ENCODE measurements at regions not wholly inside any gene's neighbourhood (a gene's known extent, or its start where the extent isn't known, plus 50 kb on each side); places are given as distances from the start of the nearest gene placed in this dataset.

- H3K9me3 ChIP-seq (ENCODE audit: low read depth, low read length) = no peaks in the 10 kb centered on the region
- H3K36me3 ChIP-seq (ENCODE audit: insufficient read depth, low read length) = no peaks in the 10 kb centered on the region
- DNase-seq (ENCODE audit: insufficient read length, low spot score, missing footprints) = no peak
- H3K79me2 ChIP-seq (ENCODE audit: insufficient read depth, low read length) = no peaks in the 10 kb centered on the region
- no peak overlapping the region for H3K4me2 ChIP-seq (ENCODE audit: insufficient read depth, low read length)
- H2AFZ ChIP-seq (ENCODE audit: low read length) = no peak overlapping the region
- no peaks in the 10 kb centered on the region for H3K27me3 ChIP-seq (ENCODE audit: insufficient read depth, low read length)
- no peaks in the 10 kb centered on the region for H4K20me1 ChIP-seq (ENCODE audit: insufficient read depth, low read length)
- H3K4me3 ChIP-seq (ENCODE audit: insufficient read depth, low read length) = no peak overlapping the region
- no peak overlapping the region for H3K27ac ChIP-seq (ENCODE audit: low read depth, low read length)
- H3K4me1 ChIP-seq (ENCODE audit: insufficient read depth, low read length) = peaks cover 22% of the 10 kb centered on the region
- TF ChIP-seq, protein P1, sequence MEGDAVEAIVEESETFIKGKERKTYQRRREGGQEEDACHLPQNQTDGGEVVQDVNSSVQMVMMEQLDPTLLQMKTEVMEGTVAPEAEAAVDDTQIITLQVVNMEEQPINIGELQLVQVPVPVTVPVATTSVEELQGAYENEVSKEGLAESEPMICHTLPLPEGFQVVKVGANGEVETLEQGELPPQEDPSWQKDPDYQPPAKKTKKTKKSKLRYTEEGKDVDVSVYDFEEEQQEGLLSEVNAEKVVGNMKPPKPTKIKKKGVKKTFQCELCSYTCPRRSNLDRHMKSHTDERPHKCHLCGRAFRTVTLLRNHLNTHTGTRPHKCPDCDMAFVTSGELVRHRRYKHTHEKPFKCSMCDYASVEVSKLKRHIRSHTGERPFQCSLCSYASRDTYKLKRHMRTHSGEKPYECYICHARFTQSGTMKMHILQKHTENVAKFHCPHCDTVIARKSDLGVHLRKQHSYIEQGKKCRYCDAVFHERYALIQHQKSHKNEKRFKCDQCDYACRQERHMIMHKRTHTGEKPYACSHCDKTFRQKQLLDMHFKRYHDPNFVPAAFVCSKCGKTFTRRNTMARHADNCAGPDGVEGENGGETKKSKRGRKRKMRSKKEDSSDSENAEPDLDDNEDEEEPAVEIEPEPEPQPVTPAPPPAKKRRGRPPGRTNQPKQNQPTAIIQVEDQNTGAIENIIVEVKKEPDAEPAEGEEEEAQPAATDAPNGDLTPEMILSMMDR (IDR thresholded peaks at IDR 0.05; ENCODE audit: extremely low read depth, low read depth, low read length) = no peak
Measured at GRCh38 chr6:14470101-14470500, 352.5 kb downstream of the CD83 start.

DNA sequence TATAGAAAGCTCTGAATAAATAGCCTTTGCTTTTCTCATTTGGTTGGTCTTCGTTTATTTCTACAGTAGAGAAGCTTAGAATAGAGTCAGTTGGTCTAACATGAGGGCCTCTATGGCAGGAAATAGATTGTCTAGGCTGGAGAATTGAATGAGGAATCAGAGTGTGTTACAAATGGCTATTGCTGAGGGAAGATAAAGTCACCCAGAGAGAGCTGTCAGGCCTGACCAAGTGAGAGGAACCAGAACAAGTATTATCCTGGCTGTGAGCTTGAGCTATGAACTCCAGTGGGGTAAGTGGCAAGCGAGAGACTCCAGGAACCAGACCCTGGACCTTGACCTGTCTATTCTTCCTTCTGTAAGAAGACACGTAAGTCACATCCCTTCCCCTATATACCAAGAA is 353.1 kb downstream of the CD83 start:
- Histone ChIP-seq H3K36me3 (ENCODE audit: insufficient read depth, low read length) (no peaks in the 10 kb centered on the region), H3K9me3 (ENCODE audit: low read depth, low read length) (no peaks in the 10 kb centered on the region), H4K20me1 (ENCODE audit: insufficient read depth, low read length) (no peaks in the 10 kb centered on the region), H3K4me3 (ENCODE audit: insufficient read depth, low read length) (no peak overlapping the region), H3K27me3 (ENCODE audit: insufficient read depth, low read length) (no peaks in the 10 kb centered on the region), H3K27ac (ENCODE audit: low read depth, low read length) (no peak overlapping the region), H3K79me2 (ENCODE audit: insufficient read depth, low read length) (no peaks in the 10 kb centered on the region), H2AFZ (ENCODE audit: low read length) (no peak overlapping the region), H3K4me2 (ENCODE audit: insufficient read depth, low read length) (no peak overlapping the region), H3K4me1 (ENCODE audit: insufficient read depth, low read length) (peaks cover 22% of the 10 kb centered on the region)
- DNase-seq (ENCODE audit: insufficient read length, low spot score, missing footprints) = no peak
- TF ChIP-seq, protein P1 (IDR thresholded peaks at IDR 0.05; ENCODE audit: extremely low read depth, low read depth, low read length) = no peak

DNA sequence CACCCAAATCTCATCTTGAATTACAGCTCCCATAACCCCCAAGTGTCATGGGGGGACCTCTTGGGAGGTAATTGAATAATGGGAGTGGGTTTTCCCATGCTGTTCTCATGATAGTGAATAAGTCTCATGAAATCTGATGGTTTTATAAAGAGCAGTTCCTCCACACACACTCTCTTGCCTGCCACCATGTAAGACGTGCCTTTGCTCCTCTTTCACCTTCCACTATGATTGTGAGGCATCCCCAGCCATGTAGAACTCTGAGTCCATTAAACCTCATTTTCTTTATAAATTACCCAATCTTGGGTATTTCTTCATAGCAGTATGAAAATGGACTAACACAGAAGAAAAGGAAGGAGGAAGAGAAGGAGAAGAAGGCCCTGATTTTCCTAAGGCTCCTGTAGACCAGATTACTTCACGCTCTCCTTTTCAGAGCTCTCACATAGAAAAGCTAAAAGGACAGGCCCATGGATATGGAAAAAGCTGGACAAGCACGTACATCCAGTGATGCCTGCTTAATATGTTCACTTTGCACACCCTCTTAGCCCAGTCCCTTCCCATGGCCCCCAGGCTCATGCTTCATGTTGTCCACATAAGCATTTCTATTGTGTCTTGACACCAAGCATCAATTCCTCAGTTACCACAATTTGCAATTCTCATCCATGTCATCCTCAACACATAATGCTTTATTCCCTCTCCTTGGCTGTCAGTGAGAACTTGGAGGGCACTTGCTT is 354.8 kb downstream of the CD83 start:
- TF ChIP-seq, protein P1 (IDR thresholded peaks at IDR 0.05; ENCODE audit: extremely low read depth, low read depth, low read length) = no peak
- no peaks in the 10 kb centered on the region for H3K79me2 ChIP-seq (ENCODE audit: insufficient read depth, low read length)
- no peak overlapping the region for H3K4me3 ChIP-seq (ENCODE audit: insufficient read depth, low read length)
- H3K4me1 ChIP-seq (ENCODE audit: insufficient read depth, low read length) = peaks cover 17% of the 10 kb centered on the region
- H3K4me2 ChIP-seq (ENCODE audit: insufficient read depth, low read length) = no peak overlapping the region
- no peak overlapping the region for H2AFZ ChIP-seq (ENCODE audit: low read length)
- H3K9me3 ChIP-seq (ENCODE audit: low read depth, low read length) = no peaks in the 10 kb centered on the region
- H3K27ac ChIP-seq (ENCODE audit: low read depth, low read length) = no peak overlapping the region
- H4K20me1 ChIP-seq (ENCODE audit: insufficient read depth, low read length) = no peaks in the 10 kb centered on the region
- no peaks in the 10 kb centered on the region for H3K36me3 ChIP-seq (ENCODE audit: insufficient read depth, low read length)
- H3K27me3 ChIP-seq (ENCODE audit: insufficient read depth, low read length) = no peaks in the 10 kb centered on the region
- DNase-seq (ENCODE audit: insufficient read length, low spot score, missing footprints) = no peak

- H3K79me2 ChIP-seq (ENCODE audit: insufficient read depth, low read length) = no peaks in the 10 kb centered on the region
- H3K4me3 ChIP-seq (ENCODE audit: insufficient read depth, low read length) = no peak overlapping the region
- no peak overlapping the region for H3K27ac ChIP-seq (ENCODE audit: low read depth, low read length)
- no peaks in the 10 kb centered on the region for H3K9me3 ChIP-seq (ENCODE audit: low read depth, low read length)
- no peaks in the 10 kb centered on the region for H4K20me1 ChIP-seq (ENCODE audit: insufficient read depth, low read length)
- peaks cover 15% of the 10 kb centered on the region for H3K4me1 ChIP-seq (ENCODE audit: insufficient read depth, low read length)
- TF ChIP-seq, protein P1 (IDR thresholded peaks at IDR 0.05; ENCODE audit: extremely low read depth, low read depth, low read length) = no peak
- no peaks in the 10 kb centered on the region for H3K27me3 ChIP-seq (ENCODE audit: insufficient read depth, low read length)
- H2AFZ ChIP-seq (ENCODE audit: low read length) = peak overlapping the region; percentile 11
- H3K4me2 ChIP-seq (ENCODE audit: insufficient read depth, low read length) = no peak overlapping the region
- no peaks in the 10 kb centered on the region for H3K36me3 ChIP-seq (ENCODE audit: insufficient read depth, low read length)
- no peak for DNase-seq (ENCODE audit: insufficient read length, low spot score, missing footprints)
Measured at GRCh38 chr6:14472986-14473337, 355.4 kb downstream of the CD83 start.
